COLO829 (cell line): ENCODE measurements at regions not wholly inside any gene's neighbourhood (a gene's known extent, or its start where the extent isn't known, plus 50 kb on each side); places are given as distances from the start of the nearest gene placed in this dataset.
A peak's percentile ranks its signal among the peaks of the same experiment; 100 is the strongest.

Experiments
- DNase-seq: peaks from one replicate; pipeline ENCODE4 v3.0.0; 2012; ENCODE audit warnings: low spot score

- peak; percentile 82 for DNase-seq
Measured at GRCh38 chr18:41829647-41830516, 125.2 kb upstream of the PIK3C3 start.

- no peak for DNase-seq
Measured at GRCh38 chr18:41828137-41828536, 126.9 kb upstream of the PIK3C3 start.

DNA sequence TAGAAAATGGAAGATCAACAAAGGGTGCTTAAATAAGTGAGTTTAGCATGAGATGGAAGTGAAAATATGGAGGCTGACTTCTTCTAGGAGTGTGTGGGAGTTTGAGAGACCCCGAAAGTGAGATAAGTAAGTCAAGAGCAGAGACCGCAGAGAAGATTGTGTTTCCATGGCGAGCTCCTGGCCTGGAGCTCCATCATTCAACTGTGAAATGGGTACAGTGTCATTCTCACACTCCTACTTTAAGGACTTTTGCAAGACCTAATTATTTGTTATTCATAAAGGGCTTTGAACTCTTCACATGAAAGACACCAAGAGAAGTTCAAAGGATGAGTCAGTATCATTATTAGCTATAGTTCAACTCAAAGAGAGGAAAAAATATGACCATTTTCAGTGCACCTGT is 134.2 kb upstream of the PIK3C3 start:
- no peak for DNase-seq

- DNase-seq = no peak
Measured at GRCh38 chr18:41818381-41819355, 136.4 kb upstream of the PIK3C3 start.

GRCh38 chr18:41814651-41815050 is 140.4 kb upstream of the PIK3C3 start:
- DNase-seq = no peak

DNA sequence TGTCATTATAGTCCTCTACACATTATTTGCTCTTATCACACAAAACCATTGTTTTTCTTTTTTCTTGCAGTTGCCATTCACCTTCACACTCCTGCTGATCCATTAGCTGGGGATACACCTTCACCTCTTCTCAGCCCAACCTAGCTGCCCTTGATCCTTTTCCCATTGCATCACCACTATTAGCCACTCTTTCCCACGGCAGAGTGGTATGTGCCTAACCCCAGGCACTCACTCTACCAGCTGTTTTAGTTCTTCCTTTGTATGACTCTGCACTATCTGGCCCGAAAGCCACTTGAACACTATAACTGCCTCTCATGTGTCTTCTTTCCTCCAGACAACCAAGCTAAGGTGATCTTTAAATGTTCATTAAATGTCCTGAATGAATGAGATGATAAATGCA is 145.4 kb upstream of the PIK3C3 start:
- no peak for DNase-seq

DNA sequence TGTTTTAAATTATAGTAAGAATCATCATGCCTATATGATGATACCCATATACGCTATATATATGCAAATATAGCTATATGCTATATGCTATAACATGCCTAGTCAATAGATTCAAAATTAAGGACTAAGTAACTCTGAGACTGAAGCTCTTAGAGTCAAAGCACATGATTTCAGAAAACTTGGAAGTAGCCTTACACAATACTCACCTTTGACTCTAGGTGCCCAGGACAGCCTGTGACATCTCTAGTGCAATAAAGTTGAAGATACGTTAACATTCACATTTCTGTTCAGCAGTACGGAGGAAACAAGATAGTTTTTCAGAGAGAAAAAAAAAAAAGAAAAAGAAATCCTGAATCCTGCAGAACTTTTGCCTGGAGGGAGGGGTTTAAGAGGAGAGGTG is 149.7 kb upstream of the PIK3C3 start:
- DNase-seq = no peak

GRCh38 chr18:41798879-41799278 is 156.2 kb upstream of the PIK3C3 start:
- no peak for DNase-seq

DNA sequence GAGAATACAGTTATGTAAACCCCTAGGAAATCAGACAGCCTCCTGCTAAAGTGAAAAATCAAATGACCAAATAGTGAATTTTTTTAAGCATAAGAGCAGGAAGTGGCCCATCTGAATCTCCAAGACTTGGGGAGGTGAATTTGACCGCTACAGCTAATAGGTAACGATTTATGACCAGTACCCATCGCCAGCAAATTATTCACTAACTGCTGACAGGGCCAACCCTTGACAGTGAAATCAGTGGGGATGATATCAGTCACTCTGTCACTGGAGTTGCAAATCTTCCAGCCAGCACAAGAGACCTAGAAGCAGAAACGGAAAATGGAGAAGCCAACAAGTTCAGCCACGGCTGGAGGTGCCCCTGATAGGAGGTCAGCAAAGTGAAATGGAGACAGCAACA is 164.3 kb upstream of the PIK3C3 start:
- no peak for DNase-seq

DNA sequence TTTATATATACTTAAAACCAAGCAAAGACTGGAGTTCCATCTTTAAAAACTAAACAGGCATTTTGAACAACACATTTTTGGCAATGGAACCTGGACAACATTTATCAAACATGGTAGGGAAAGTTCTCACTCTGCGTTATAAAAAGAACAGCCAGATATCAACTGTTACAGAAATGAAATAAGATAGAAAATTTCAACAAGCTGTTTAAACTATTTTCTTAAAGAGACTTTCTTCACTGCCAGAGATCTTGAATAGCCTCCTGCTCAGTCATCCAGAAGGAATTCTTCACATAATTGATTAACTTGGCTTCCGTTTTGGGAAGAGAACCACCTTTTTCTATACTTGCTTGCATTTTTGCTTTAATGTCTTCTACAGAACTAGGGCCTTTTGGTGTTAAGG is 166.0 kb upstream of the PIK3C3 start:
- no peak for DNase-seq

- no peak for DNase-seq
Measured at GRCh38 chr18:41783879-41784278, 171.2 kb upstream of the PIK3C3 start.

DNA sequence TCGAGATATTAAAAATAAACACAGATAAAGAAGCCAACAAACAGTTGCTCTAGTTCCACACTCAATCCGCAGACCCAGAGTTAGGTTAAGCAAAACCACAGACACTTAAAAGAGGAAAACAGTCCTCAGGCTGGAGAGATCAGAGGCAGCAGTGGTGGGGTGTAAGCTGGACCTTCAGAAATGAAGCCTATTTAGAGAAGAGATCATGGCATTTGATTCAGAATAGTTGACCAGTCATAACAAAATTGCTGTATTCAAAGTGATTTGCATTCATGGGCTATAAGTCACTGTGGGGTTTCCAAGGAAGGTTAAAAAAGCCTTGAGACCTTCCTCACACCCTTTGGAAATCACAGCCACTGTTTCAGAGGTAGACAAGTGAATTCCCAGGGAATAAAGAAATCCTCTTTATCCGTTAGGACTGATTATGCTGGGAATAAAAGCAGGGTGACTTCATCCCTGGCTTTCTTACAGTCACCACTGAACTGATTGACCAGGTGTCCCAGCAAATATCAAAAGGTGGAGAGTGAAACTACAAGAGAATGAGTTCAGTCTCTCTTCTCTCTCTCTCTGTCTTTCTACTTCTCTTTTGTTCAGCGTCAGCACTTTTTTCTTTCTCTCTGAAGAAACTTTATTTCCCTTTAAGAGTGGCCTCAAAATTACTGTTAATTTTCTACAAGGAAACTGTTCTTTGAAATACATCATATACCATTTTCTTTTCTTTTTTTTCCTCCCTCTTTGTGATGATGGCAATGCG is 171.8 kb upstream of the PIK3C3 start:
- DNase-seq = no peak

DNA sequence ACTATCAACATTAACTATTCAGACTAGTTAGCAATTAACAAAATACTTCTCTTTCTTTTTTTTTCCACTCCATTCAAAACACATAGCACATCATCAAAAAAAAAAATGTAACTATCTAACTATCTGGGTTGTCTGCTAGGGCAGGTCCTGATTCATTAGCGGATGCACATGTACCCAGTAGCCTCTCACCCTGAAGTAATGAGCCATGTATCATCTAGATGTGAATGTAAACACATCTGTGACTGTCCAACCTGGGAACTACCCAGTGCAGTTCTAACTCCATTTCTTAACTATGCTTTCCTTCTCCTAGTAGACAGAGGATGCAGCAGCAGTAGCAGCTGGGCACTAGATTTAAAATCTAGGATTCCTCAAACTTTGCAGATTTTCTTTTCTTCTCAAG is 183.1 kb upstream of the PIK3C3 start:
- no peak for DNase-seq

GRCh38 chr18:41769265-41769664 is 185.8 kb upstream of the PIK3C3 start:
- no peak for DNase-seq

- DNase-seq = no peak
Measured at GRCh38 chr18:41768467-41768866, 186.6 kb upstream of the PIK3C3 start.

GRCh38 chr18:41767960-41768359 is 187.1 kb upstream of the PIK3C3 start:
- peak; percentile 48 for DNase-seq

DNA sequence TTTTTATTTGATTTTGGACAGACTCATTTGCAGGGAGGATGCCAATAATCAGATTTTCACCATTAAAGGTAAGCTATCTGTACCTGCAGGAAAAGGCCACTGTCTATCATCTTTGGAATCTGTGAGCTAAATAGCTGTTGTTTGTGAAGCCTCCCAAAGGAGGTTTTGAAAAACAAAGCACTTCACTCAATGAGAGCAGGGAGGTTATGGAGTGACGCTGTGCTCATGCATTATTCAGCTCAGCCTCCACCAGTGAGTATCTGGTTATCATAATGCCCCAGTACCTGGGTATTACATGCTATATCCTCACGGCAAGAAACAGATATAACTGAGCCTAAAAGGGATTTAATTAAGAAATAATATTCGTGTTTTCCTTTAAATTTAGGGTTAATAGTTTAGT is 189.6 kb upstream of the PIK3C3 start:
- no peak for DNase-seq

GRCh38 chr18:41763361-41763760 is 191.7 kb upstream of the PIK3C3 start:
- DNase-seq = no peak

DNA sequence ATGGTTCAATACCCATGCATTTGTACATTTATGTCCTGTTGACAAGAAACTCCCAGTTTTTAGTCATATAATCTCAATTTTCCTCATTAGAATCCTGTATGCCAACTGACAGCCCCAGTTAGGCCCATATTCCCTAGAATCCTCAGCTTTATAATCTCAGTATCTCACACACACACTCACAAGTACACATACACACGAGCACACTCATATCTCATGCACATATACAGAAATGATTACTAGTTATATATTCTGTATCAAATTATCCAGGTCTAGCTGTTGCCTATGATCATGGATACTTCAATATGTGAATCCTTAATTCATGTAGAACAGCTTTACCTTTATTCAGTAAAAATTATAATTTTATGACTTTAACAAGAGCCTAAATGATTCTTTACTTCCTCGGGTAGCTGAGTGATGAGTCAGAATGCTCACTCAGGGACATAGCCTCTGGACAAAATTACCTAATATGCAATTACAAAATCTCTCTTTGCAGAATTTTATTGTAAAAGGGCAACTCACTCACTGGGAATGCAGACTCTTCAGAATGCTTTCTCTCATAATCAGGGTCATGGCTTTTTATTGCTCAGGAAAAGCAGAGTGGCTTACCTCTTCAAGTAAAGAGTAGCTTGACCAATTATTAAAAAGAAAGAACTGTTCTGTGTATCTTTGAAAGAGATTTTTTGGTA is 193.6 kb upstream of the PIK3C3 start:
- DNase-seq = peak; percentile 77

DNA sequence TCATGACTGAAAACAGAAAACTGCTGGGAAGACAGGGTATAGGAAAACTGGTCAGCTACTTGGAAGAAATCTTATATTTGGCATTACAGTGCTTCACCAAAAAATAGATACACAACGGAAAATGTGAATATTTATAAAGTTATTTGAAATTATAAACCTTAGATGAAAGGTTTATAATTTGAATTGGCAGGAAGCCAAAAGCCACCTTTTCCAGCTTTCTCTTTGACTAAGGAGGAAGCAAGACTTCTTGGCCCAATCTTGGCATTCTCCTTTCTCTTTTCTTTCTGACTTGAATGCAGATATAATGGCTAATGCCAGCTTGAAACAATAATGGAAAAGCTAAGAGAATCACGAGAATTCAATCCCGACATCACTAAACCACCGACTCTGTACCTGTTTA is 196.5 kb upstream of the PIK3C3 start:
- DNase-seq = no peak

DNA sequence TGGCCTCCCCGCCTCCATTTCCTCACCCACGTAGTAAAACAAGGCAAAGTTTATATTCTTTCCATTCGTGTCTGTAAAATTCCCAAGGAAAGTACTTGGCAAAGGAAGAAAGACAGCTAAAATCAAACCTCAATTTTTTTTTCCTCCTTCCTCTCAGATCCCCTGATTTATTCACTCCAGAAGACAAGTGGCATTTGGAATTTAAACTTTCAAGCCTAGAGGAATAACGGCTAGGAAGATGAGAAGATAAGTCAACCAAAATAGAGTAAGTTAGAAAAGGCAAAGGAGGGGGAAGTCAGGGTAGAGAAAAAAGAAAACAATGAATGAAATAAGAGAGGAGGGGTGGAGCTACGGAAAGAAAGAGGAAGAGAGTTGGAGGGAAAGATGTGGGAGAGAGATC is 198.9 kb upstream of the PIK3C3 start:
- no peak for DNase-seq

DNA sequence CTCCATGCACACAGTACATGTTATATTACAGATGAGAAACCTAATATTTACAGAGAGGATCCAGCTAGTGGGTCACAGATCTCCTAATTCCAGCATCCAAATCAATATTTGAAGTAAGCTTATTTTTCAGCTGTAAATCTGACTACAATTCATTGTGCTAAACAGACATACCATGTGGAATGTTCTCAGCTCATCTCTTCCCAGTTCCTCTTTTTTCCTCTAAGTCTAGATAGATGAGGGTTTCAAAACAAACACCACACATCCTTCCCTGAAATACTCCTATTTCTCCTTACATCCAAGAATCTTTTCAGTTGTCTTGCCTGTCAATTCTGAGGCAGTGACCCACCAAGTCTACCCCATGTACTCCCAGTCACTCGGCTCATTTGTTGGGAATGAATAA is 200.7 kb upstream of the PIK3C3 start:
- DNase-seq = no peak
